HEK293 (cell line): ENCODE measurements at regions not wholly inside any gene's neighbourhood (a gene's known extent, or its start where the extent isn't known, plus 50 kb on each side); places are given as distances from the start of the nearest gene placed in this dataset.
"Not testable (repeated sequence)": the region's sequence is repeated elsewhere in the genome, so short reads cannot be mapped to it uniquely, and the experiment has no call there.

Source experiments
- CTCF ChIA-PET: fragments of 350-600 bp; formaldehyde crosslinking; extraction: SDS; loops from one replicate; lab custom pipeline; 2021; ENCODE audit warnings: antibody characterized with exemption; lab: Yijun Ruan, JAX
- POLR2A ChIA-PET: fragments of 300-600 bp; formaldehyde crosslinking; extraction: SDS; loops from one replicate; lab custom pipeline; 2020; ENCODE audit warnings: antibody characterized with exemption, inconsistent platforms; lab: Yijun Ruan, JAX
- H3K27ac ChIP-seq: fragments of 200-500 bp; sonication (Bioruptor generic); 2 replicates; pipeline ENCODE4 v1.5.1; 2014; ENCODE audit warnings: low read depth, low read length, control low read depth, inconsistent platforms; ENCODE audit errors: extremely low read depth
- H3K36me3 ChIP-seq, 2 experiments: fragments of 200-500 bp in 1 of 2; sonication (Bioruptor generic) in 1 of 2; 1 replicate in 1 of 2; 2 replicates in 1 of 2; pipeline ENCODE4 v1.5.1; 2014 to 2017; ENCODE audit warnings: inconsistent platforms in 2 of 2, low read length in 2 of 2; ENCODE audit not compliant: control insufficient read depth in 2 of 2, insufficient read depth in 1 of 2
- H3K4me1 ChIP-seq: fragments of 200-500 bp; sonication (Bioruptor generic); 2 replicates; pipeline ENCODE4 v1.5.1; 2014; ENCODE audit warnings: mild to moderate bottlenecking, low read length, inconsistent platforms; ENCODE audit not compliant: control insufficient read depth, insufficient read depth
- H3K4me3 ChIP-seq: 2 replicates; pipeline ENCODE4 v1.5.1; 2011; ENCODE audit warnings: low read depth, mild to moderate bottlenecking, control low read depth, low read length, moderate library complexity
- H3K9me3 ChIP-seq: fragments of 200-500 bp; sonication (Bioruptor generic); 2 replicates; pipeline ENCODE4 v1.5.1; 2014; ENCODE audit warnings: low read depth, low read length, inconsistent platforms; ENCODE audit not compliant: control insufficient read depth, insufficient read depth
- BCL11B ChIP-seq: fragments of 450-650 bp; formaldehyde crosslinking; IDR thresholded peaks from 2 replicates; pipeline ENCODE4 v1.5.1; 2016; ENCODE audit warnings: low read depth, missing biosample characterization, missing genetic modification characterization
- EGR2 ChIP-seq: fragments of 450-650 bp; formaldehyde crosslinking; IDR thresholded peaks from 2 replicates; pipeline ENCODE4 v1.5.1; 2016; ENCODE audit warnings: low read depth, missing biosample characterization, missing genetic modification characterization
- MYNN ChIP-seq: fragments of 450-650 bp; formaldehyde crosslinking; IDR thresholded peaks from 2 replicates; pipeline ENCODE4 v1.5.1; 2016; ENCODE audit warnings: missing biosample characterization, missing genetic modification characterization, borderline replicate concordance
- PRDM1 ChIP-seq: fragments of 450-650 bp; formaldehyde crosslinking; IDR thresholded peaks from 2 replicates; pipeline ENCODE4; 2016; ENCODE audit warnings: missing biosample characterization, missing genetic modification characterization
- TRIM28 ChIP-seq: IDR thresholded peaks from 2 replicates; pipeline ENCODE4 v1.6.1; 2011; ENCODE audit warnings: low read length, control low read depth, borderline replicate concordance
- ZBTB20 ChIP-seq: fragments of 450-650 bp; formaldehyde crosslinking; IDR thresholded peaks from 2 replicates; pipeline ENCODE4 v1.5.1; 2016; ENCODE audit warnings: missing biosample characterization, missing genetic modification characterization
- ZBTB48 ChIP-seq: fragments of 450-650 bp; formaldehyde crosslinking; IDR thresholded peaks from 2 replicates; pipeline ENCODE4 v1.5.1; 2016; ENCODE audit warnings: missing biosample characterization, missing genetic modification characterization
- ZBTB7A ChIP-seq: fragments of 450-650 bp; formaldehyde crosslinking; IDR thresholded peaks from 2 replicates; pipeline ENCODE4 v1.5.1; 2016; ENCODE audit warnings: low read depth, missing biosample characterization, missing genetic modification characterization
- ZFP41 ChIP-seq: fragments of 450-650 bp; formaldehyde crosslinking; IDR thresholded peaks from 2 replicates; pipeline ENCODE4 v1.5.1; 2016; ENCODE audit warnings: missing biosample characterization, missing genetic modification characterization, borderline replicate concordance
- ZNF169 ChIP-seq: fragments of 450-650 bp; formaldehyde crosslinking; IDR thresholded peaks from 2 replicates; pipeline ENCODE4 v1.5.1; 2016; ENCODE audit warnings: missing biosample characterization, missing genetic modification characterization
- ZNF175 ChIP-seq: fragments of 450-650 bp; formaldehyde crosslinking; IDR thresholded peaks from 2 replicates; pipeline ENCODE4 v1.5.1; 2016; ENCODE audit warnings: missing biosample characterization, missing genetic modification characterization
- ZNF202 ChIP-seq: fragments of 450-650 bp; formaldehyde crosslinking; IDR thresholded peaks from 2 replicates; pipeline ENCODE4 v1.5.1; 2016; ENCODE audit warnings: missing biosample characterization, missing genetic modification characterization, borderline replicate concordance
- ZNF221 ChIP-seq: fragments of 450-650 bp; formaldehyde crosslinking; IDR thresholded peaks from 2 replicates; pipeline ENCODE4 v1.5.1; 2017; ENCODE audit warnings: missing biosample characterization, missing genetic modification characterization, borderline replicate concordance
- ZNF24 ChIP-seq: fragments of 450-650 bp; formaldehyde crosslinking; IDR thresholded peaks from 2 replicates; pipeline ENCODE4 v1.5.1; 2016; ENCODE audit warnings: missing biosample characterization, missing genetic modification characterization
- ZNF302 ChIP-seq: fragments of 450-650 bp; formaldehyde crosslinking; IDR thresholded peaks from 2 replicates; pipeline ENCODE4 v1.5.1; 2016; ENCODE audit warnings: missing biosample characterization, missing genetic modification characterization, low read depth
- ZNF423 ChIP-seq: fragments of 450-650 bp; formaldehyde crosslinking; IDR thresholded peaks from 2 replicates; pipeline ENCODE4 v1.5.1; 2016; ENCODE audit warnings: missing biosample characterization, missing genetic modification characterization
- ZNF426 ChIP-seq: fragments of 450-650 bp; formaldehyde crosslinking; IDR thresholded peaks from 2 replicates; pipeline ENCODE4 v1.5.1; 2017; ENCODE audit warnings: missing biosample characterization, missing genetic modification characterization, mild to moderate bottlenecking, inconsistent platforms, moderate library complexity
- ZNF600 ChIP-seq: fragments of 450-650 bp; formaldehyde crosslinking; IDR thresholded peaks from 2 replicates; pipeline ENCODE4 v1.5.1; 2016; ENCODE audit warnings: missing biosample characterization, missing genetic modification characterization
- ZNF837 ChIP-seq: fragments of 450-650 bp; formaldehyde crosslinking; IDR thresholded peaks from 2 replicates; pipeline ENCODE4 v1.5.1; 2016; ENCODE audit warnings: missing biosample characterization, missing genetic modification characterization
- TF ChIP-seq, protein P1 (sequence below): fragments of 450-650 bp; formaldehyde crosslinking; IDR thresholded peaks from 2 replicates; pipeline ENCODE4 v1.5.1; 2016; ENCODE audit warnings: missing biosample characterization, missing genetic modification characterization

DNA sequence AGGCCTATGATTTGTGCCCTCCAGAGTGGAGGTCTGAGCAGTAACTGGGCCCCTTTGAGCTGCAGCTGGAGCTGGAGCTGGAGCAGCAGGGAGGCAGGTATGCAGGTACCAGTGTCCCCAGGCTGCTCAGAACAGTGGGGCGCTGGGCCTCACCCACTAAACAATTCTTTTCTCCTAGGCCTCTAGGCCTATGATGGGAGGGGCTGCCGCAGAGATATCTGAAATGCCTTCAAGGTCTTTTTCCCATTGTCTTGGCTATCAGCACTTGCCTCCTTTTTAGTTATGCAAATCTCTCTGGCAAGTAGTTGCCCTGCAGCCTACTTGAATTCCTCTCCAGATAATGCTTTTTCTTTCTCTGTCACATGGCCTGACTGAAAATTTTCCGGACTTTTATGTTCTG lies 79.7 kb upstream of the OTUD4 start:
- CTCF ChIA-PET = no interaction called here
- POLR2A ChIA-PET = no interaction called here
- Histone ChIP-seq H3K4me1 (no peaks in the 10 kb centered on the region), H3K4me3 (no peak overlapping the region), H3K9me3 (no peaks in the 10 kb centered on the region), H3K36me3 (no peaks in the 10 kb centered on the region), H3K27ac (no peak overlapping the region)
- TF ChIP-seq ZNF175 (no peak), ZNF202 (tag by site-specific recombination) (no peak), ZNF600 (tag by site-specific recombination) (no peak), ZNF169 (no peak), MYNN (tag by site-specific recombination) (no peak)

DNA sequence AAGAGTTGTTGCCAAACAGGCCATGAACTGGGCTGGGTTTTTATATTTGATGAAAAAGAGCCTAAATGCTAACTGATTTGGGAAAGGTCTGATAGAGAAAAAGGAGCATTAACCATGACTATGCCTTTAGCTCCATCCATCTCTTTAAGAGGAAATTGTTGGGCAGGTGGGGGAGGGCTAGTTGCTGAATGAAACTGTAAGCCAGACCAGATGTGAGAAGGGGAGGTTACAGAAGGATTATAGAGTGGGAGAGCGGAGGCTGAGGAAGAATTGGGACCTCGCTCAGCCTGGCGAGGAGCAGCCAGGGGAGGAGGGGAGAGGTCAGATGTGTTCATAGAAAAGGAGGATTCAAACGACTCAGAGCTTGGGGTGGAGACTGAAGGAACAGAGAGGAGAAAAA lies 74.9 kb upstream of the OTUD4 start:
- not testable (repeated sequence) for H3K36me3 ChIP-seq

GRCh38 chr4:145252190-145252589 lies 71.8 kb upstream of the OTUD4 start:
- CTCF ChIA-PET = interaction anchor here (0.5 kb wide), 1 partner anchor 365 kb away, joined by 3 read pairs; no protein-coding TSS in a partner anchor
- POLR2A ChIA-PET = no interaction called here
- H3K27ac ChIP-seq = no peak overlapping the region
- H3K4me3 ChIP-seq = no peak overlapping the region
- H3K9me3 ChIP-seq = no peaks in the 10 kb centered on the region
- H3K36me3 ChIP-seq = no peaks in the 10 kb centered on the region
- no peak for TF ChIP-seq ZNF837
- TF ChIP-seq, protein P1, sequence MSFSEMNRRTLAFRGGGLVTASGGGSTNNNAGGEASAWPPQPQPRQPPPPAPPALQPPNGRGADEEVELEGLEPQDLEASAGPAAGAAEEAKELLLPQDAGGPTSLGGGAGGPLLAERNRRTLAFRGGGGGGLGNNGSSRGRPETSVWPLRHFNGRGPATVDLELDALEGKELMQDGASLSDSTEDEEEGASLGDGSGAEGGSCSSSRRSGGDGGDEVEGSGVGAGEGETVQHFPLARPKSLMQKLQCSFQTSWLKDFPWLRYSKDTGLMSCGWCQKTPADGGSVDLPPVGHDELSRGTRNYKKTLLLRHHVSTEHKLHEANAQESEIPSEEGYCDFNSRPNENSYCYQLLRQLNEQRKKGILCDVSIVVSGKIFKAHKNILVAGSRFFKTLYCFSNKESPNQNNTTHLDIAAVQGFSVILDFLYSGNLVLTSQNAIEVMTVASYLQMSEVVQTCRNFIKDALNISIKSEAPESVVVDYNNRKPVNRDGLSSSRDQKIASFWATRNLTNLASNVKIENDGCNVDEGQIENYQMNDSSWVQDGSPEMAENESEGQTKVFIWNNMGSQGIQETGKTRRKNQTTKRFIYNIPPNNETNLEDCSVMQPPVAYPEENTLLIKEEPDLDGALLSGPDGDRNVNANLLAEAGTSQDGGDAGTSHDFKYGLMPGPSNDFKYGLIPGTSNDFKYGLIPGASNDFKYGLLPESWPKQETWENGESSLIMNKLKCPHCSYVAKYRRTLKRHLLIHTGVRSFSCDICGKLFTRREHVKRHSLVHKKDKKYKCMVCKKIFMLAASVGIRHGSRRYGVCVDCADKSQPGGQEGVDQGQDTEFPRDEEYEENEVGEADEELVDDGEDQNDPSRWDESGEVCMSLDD (tag by site-specific recombination) = no peak
- TF ChIP-seq ZBTB20 (tag by site-specific recombination) = no peak
- TF ChIP-seq ZNF426 (tag by site-specific recombination) = no peak
- no peak for TF ChIP-seq TRIM28
- no peak for TF ChIP-seq ZBTB48 (tag by site-specific recombination)
- no peak for TF ChIP-seq EGR2 (tag by site-specific recombination)
- TF ChIP-seq PRDM1 = no peak
- no peak for TF ChIP-seq BCL11B
- no peak for TF ChIP-seq ZNF600 (tag by site-specific recombination)
- TF ChIP-seq ZNF423 = no peak
- TF ChIP-seq ZNF221 (tag by site-specific recombination) = no peak
- TF ChIP-seq ZNF302 (tag by site-specific recombination) = no peak
- TF ChIP-seq ZBTB7A (tag by site-specific recombination) = no peak
- TF ChIP-seq ZNF24 (tag by site-specific recombination) = no peak
- no peak for TF ChIP-seq ZFP41 (tag by site-specific recombination)
- no peaks in the 10 kb centered on the region for H3K4me1 ChIP-seq

More for the DNA sequence above, 74.9 kb upstream of the OTUD4 start:
- H3K9me3 ChIP-seq, H3K27ac ChIP-seq, POLR2A ChIA-PET, H3K4me3 ChIP-seq, H3K4me1 ChIP-seq: not testable (repeated sequence)
- CTCF ChIA-PET = interaction anchor here (0.6 kb wide), 1 partner anchor 29 kb away, joined by 3 read pairs; no protein-coding TSS in a partner anchor
